ENCODE measurements at regions not wholly inside any gene's neighbourhood (a gene's known extent, or its start where the extent isn't known, plus 50 kb on each side); places are given as distances from the start of the nearest gene placed in this dataset.

DNA sequence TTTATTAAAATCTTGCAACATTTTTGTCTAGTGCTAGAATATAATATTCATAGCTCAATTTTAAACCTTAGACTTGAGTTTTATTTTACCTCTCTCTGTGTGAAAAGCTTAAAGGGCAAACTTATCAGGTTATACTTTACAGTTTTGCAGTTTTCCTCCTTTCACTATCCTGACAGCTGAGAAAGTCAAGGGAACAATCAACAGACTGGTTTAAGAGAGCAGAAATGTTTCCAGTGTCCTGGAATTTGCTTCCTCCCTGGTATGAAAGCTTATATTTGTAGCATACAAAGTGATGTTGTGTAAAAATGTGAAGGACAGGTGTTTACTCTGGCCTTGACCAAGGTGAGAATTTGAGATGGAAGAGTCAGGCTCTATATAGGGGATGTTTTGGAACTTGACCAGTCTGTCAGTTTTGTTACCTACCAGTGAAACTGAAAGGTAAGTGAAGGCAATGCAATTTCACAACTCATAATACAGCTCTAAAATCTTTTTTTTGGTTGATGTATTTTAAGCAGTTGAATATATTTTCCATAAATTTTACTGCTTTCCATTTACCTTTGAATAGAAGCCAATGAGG lies 64.6 kb downstream of the FHIP1A start:
- Histone ChIP-seq H3K27ac (no peak overlapping the region), H3K4me1 (replicated peaks in 1 of 2) (no peaks in the 10 kb centered on the region), H3K4me3 (no peak overlapping the region), H3K9me3 (replicated peaks in 1 of 3) (no peaks in the 10 kb centered on the region), H3K36me3 (replicated peaks in 1 of 2) (no peaks in the 10 kb centered on the region), H3K27me3 (no peaks in the 10 kb centered on the region)
- TF ChIP-seq, protein P1, sequence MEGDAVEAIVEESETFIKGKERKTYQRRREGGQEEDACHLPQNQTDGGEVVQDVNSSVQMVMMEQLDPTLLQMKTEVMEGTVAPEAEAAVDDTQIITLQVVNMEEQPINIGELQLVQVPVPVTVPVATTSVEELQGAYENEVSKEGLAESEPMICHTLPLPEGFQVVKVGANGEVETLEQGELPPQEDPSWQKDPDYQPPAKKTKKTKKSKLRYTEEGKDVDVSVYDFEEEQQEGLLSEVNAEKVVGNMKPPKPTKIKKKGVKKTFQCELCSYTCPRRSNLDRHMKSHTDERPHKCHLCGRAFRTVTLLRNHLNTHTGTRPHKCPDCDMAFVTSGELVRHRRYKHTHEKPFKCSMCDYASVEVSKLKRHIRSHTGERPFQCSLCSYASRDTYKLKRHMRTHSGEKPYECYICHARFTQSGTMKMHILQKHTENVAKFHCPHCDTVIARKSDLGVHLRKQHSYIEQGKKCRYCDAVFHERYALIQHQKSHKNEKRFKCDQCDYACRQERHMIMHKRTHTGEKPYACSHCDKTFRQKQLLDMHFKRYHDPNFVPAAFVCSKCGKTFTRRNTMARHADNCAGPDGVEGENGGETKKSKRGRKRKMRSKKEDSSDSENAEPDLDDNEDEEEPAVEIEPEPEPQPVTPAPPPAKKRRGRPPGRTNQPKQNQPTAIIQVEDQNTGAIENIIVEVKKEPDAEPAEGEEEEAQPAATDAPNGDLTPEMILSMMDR (IDR thresholded peaks at IDR 0.05): no peak
- TF ChIP-seq POLR2A (IDR thresholded peaks at IDR 0.05): no peak
- no peak for DNase-seq
- intact Hi-C loops (cut with DNase I): no loop called here

DNA sequence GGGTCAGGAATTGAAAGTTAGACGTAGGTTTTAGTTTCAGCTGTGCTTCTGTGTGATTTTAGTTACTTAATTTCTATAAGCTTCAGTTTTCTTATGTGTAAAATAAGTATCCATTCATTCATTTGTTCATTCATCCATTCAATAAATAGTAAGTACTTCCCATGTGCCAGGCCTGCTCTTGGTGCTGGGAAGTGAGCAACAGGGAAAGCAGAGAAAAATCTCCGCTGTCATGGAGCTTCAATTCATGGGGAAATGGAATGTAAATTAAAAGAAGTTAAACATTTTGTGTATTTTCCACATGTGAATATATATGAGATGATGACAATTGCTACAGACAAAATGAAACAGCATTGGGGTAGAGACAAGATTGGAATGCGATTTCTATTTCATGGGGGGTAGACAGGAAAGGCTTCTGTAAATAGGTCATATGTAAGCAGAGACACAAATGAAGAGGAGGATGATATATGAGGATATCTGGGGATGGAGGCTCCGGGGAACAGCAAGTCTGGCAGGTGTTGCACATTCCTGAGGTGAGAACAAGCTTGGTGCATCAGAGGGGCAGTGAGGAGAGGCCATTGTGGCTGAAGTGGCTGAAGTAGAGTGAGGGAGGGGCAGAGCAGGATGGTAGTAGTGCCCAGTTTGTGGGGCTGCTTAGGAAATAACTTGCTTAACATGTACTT lies 66.2 kb downstream of the FHIP1A start:
- no peaks in the 10 kb centered on the region for H3K36me3 ChIP-seq (replicated peaks in 1 of 2)
- intact Hi-C loops (cut with DNase I): no loop called here
- no peak overlapping the region for H3K4me3 ChIP-seq
- TF ChIP-seq, protein P1 (IDR thresholded peaks at IDR 0.05): no peak
- TF ChIP-seq POLR2A (IDR thresholded peaks at IDR 0.05): no peak
- no peak overlapping the region for H3K27ac ChIP-seq
- H3K9me3 ChIP-seq (replicated peaks in 1 of 3): no peaks in the 10 kb centered on the region
- H3K4me1 ChIP-seq (replicated peaks in 1 of 2): no peaks in the 10 kb centered on the region
- no peak for DNase-seq
- 75 to 87% (median 80%) methylated on average over 4 of the region's 4 CpGs for WGBS, 4 donors
- no peaks in the 10 kb centered on the region for H3K27me3 ChIP-seq

DNA sequence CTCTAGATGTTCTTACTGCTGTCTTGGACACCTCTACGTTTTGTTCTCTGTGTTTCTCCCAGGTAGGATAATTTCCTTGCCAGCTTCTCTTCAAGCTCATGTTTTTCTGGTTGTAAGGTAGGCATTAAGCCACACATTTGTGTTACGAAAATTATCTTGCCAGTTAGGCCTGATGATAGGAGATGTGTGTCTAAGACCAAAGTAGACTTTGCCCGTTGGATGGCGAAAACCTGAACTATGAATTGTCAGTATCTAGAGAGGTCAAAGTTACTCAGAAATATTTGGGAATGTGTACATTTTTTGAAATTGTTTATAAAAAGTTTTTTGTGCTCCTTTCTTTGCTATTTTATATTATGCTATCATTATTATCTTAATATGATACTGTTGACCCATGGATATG lies 72.8 kb downstream of the FHIP1A start:
- Histone ChIP-seq H3K36me3 (replicated peaks in 1 of 2) (no peaks in the 10 kb centered on the region), H3K27me3 (no peaks in the 10 kb centered on the region), H3K27ac (no peak overlapping the region), H3K4me1 (replicated peaks in 1 of 2) (peaks cover 0 to 4% of the 10 kb centered on the region in 2 donors), H3K9me3 (replicated peaks in 1 of 3) (no peaks in the 10 kb centered on the region), H3K4me3 (no peak overlapping the region)
- intact Hi-C loops (cut with DNase I): no loop called here
- TF ChIP-seq, protein P1 (IDR thresholded peaks at IDR 0.05): no peak
- no peak for TF ChIP-seq POLR2A (IDR thresholded peaks at IDR 0.05)
- no peak for DNase-seq
- 90 to 94% (median 92%) methylated on average over 4 of the region's 4 CpGs for WGBS, 4 donors

- intact Hi-C loops (cut with DNase I): no loop called here
- DNase-seq: peak in 4 of 7 donors; percentile 3 to 51 (median 40)
- H3K27me3 ChIP-seq: no peaks in the 10 kb centered on the region
- TF ChIP-seq, protein P1 (IDR thresholded peaks at IDR 0.05): no peak
- TF ChIP-seq POLR2A (IDR thresholded peaks at IDR 0.05): no peak
- H3K4me3 ChIP-seq: no peak overlapping the region
- H3K36me3 ChIP-seq (replicated peaks in 1 of 2): no peaks in the 10 kb centered on the region
- no peaks in the 10 kb centered on the region for H3K9me3 ChIP-seq (replicated peaks in 1 of 3)
- 35 to 44% (median 41%) methylated on average over 2 of the region's 2 CpGs for WGBS, 4 donors
- peaks cover 0 to 4% of the 10 kb centered on the region in 2 donors for H3K4me1 ChIP-seq (replicated peaks in 1 of 2)
- H3K27ac ChIP-seq: no peak overlapping the region
Observed at GRCh38 chr4:151484396-151485102, 75.6 kb downstream of the FHIP1A start.
